ENCODE measurements at regions not wholly inside any gene's neighbourhood (a gene's known extent, or its start where the extent isn't known, plus 50 kb on each side); places are given as distances from the start of the nearest gene placed in this dataset.

GRCh38 chr10:4082861-4083260 is 297.9 kb upstream of the KLF6 start:
- TF ChIP-seq EZH2phosphoT487 (IDR thresholded peaks at IDR 0.05; ENCODE audit: borderline replicate concordance, low read length) (no peak), CTCF (IDR thresholded peaks at IDR 0.05; ENCODE audit: low read depth, low read length, poor library complexity, severe bottlenecking) (no peak)
